ENCODE measurements at regions not wholly inside any gene's neighbourhood (a gene's known extent, or its start where the extent isn't known, plus 50 kb on each side); places are given as distances from the start of the nearest gene placed in this dataset.
A peak's percentile ranks its signal among the peaks of the same experiment; 100 is the strongest.

- no peaks in the 10 kb centered on the region for H3K36me3 ChIP-seq (ENCODE audit: control insufficient read depth in 5 of 5, insufficient read depth in 5 of 5, low read length in 5 of 5)
- no peak overlapping the region for H3K27ac ChIP-seq (ENCODE audit: low read depth, low read length)
- no peak overlapping the region for H3K4me3 ChIP-seq (ENCODE audit: low read depth in 1 of 5, low read length in 5 of 5)
- no peaks in the 10 kb centered on the region for H3K27me3 ChIP-seq (ENCODE audit: control insufficient read depth in 5 of 5, insufficient read depth in 4 of 5, low read length in 5 of 5)
- no peak overlapping the region for H3K9ac ChIP-seq (ENCODE audit: low read length in 5 of 5)
- H3K4me1 ChIP-seq (ENCODE audit: control insufficient read depth in 5 of 5, insufficient read depth in 5 of 5, low read length in 5 of 5) = peaks cover 2 to 47% (median 38%) of the 10 kb centered on the region in 5 donors
- no peaks in the 10 kb centered on the region for H3K9me3 ChIP-seq (ENCODE audit: control insufficient read depth in 5 of 5, low read length in 5 of 5)
These were observed 278.7 kb downstream of the EN1 start for GRCh38 chr2:118568700-118569099.

DNA sequence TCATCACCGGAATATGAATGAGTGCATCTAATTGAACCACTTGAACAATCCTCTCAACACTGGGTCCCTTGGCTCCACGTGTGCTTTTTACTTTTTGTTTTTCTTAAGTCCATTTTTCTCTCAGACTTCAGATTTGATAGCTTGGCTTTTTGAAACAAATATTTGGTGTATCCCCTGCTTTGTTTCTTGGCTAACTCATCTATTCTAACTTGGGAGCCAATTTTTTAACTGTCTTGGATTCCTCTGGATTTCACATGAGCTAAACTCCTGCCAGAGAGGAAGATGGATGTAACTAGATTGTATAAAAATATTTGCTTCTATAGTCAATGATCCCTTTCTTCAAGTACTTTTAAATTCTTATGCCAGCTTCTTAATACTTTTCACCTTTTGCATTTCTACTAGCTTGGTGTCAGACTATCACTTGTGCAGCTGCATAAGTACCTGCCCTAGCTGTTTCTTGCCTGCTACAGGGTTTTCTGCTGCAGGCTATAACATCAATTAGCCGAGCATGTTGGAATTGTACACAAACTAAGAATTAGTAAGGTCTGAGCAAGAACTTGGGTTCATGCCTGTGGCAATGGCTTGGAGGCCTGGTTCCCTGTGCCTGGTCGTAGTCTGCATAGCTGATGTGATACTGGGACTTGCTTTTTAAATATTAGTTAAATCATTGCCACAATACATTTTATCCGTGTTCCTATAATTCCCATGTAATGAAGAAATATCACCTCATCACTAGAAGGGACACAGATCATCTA, 281.5 kb downstream of the EN1 start:
- no peaks in the 10 kb centered on the region for H3K36me3 ChIP-seq (ENCODE audit: control insufficient read depth in 5 of 5, insufficient read depth in 5 of 5, low read length in 5 of 5)
- no peaks in the 10 kb centered on the region for H3K27me3 ChIP-seq (ENCODE audit: control insufficient read depth in 5 of 5, insufficient read depth in 4 of 5, low read length in 5 of 5)
- no peaks in the 10 kb centered on the region for H3K9me3 ChIP-seq (ENCODE audit: control insufficient read depth in 5 of 5, low read length in 5 of 5)
- no peak overlapping the region for H3K9ac ChIP-seq (ENCODE audit: low read length in 5 of 5)
- peaks cover 2 to 39% (median 29%) of the 10 kb centered on the region in 5 donors for H3K4me1 ChIP-seq (ENCODE audit: control insufficient read depth in 5 of 5, insufficient read depth in 5 of 5, low read length in 5 of 5)
- no peak overlapping the region for H3K4me3 ChIP-seq (ENCODE audit: low read depth in 1 of 5, low read length in 5 of 5)
- H3K27ac ChIP-seq (ENCODE audit: low read depth, low read length) = no peak overlapping the region

GRCh38 chr2:118565301-118565700, 282.1 kb downstream of the EN1 start:
- Histone ChIP-seq H3K36me3 (ENCODE audit: control insufficient read depth in 5 of 5, insufficient read depth in 5 of 5, low read length in 5 of 5) (no peaks in the 10 kb centered on the region), H3K27ac (ENCODE audit: low read depth, low read length) (no peak overlapping the region), H3K27me3 (ENCODE audit: control insufficient read depth in 5 of 5, insufficient read depth in 4 of 5, low read length in 5 of 5) (no peaks in the 10 kb centered on the region), H3K9ac (ENCODE audit: low read length in 5 of 5) (peak overlapping the region in 1 of 5 donors; percentile 20), H3K9me3 (ENCODE audit: control insufficient read depth in 5 of 5, low read length in 5 of 5) (no peaks in the 10 kb centered on the region), H3K4me3 (ENCODE audit: low read depth in 1 of 5, low read length in 5 of 5) (no peak overlapping the region), H3K4me1 (ENCODE audit: control insufficient read depth in 5 of 5, insufficient read depth in 5 of 5, low read length in 5 of 5) (peaks cover 2 to 32% (median 23%) of the 10 kb centered on the region in 5 donors)

DNA sequence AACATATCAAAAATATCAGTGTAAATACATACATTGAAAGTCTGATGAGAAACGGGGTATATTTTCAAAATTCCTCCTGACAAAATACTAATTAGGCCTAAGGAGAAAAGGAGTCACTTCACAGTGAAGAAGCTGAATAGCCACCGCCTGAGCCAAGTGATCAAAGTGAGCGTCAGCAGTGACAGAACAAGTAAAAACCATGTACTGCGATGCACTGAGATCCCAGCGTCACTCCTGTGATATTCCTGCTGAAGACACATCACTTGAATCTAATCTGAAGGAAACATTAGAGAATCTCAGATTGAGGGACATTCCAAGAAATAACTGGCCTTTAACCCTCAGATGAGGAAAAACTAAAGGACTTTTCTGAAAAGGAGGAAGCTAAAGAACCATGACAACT, 285.3 kb downstream of the EN1 start:
- H3K9me3 ChIP-seq (ENCODE audit: control insufficient read depth in 5 of 5, low read length in 5 of 5) = no peaks in the 10 kb centered on the region
- no peaks in the 10 kb centered on the region for H3K27me3 ChIP-seq (ENCODE audit: control insufficient read depth in 5 of 5, insufficient read depth in 4 of 5, low read length in 5 of 5)

GRCh38 chr2:118558846-118559245, 288.6 kb downstream of the EN1 start:
- Histone ChIP-seq H3K4me3 (ENCODE audit: low read depth in 1 of 5, low read length in 5 of 5) (no peak overlapping the region), H3K27me3 (ENCODE audit: control insufficient read depth in 5 of 5, insufficient read depth in 4 of 5, low read length in 5 of 5) (no peaks in the 10 kb centered on the region), H3K9me3 (ENCODE audit: control insufficient read depth in 5 of 5, low read length in 5 of 5) (no peaks in the 10 kb centered on the region), H3K4me1 (ENCODE audit: control insufficient read depth in 5 of 5, insufficient read depth in 5 of 5, low read length in 5 of 5) (no peaks in the 10 kb centered on the region), H3K36me3 (ENCODE audit: control insufficient read depth in 5 of 5, insufficient read depth in 5 of 5, low read length in 5 of 5) (no peaks in the 10 kb centered on the region), H3K27ac (ENCODE audit: low read depth, low read length) (no peak overlapping the region), H3K9ac (ENCODE audit: low read length in 5 of 5) (no peak overlapping the region)

More for the DNA sequence above, 285.3 kb downstream of the EN1 start:
- no peaks in the 10 kb centered on the region for H3K36me3 ChIP-seq (ENCODE audit: control insufficient read depth in 5 of 5, insufficient read depth in 5 of 5, low read length in 5 of 5)
- no peak overlapping the region for H3K4me3 ChIP-seq (ENCODE audit: low read depth in 1 of 5, low read length in 5 of 5)
- no peak overlapping the region for H3K9ac ChIP-seq (ENCODE audit: low read length in 5 of 5)
- H3K4me1 ChIP-seq (ENCODE audit: control insufficient read depth in 5 of 5, insufficient read depth in 5 of 5, low read length in 5 of 5) = peaks cover 2 to 16% (median 14%) of the 10 kb centered on the region in 5 donors
- no peak overlapping the region for H3K27ac ChIP-seq (ENCODE audit: low read depth, low read length)

DNA sequence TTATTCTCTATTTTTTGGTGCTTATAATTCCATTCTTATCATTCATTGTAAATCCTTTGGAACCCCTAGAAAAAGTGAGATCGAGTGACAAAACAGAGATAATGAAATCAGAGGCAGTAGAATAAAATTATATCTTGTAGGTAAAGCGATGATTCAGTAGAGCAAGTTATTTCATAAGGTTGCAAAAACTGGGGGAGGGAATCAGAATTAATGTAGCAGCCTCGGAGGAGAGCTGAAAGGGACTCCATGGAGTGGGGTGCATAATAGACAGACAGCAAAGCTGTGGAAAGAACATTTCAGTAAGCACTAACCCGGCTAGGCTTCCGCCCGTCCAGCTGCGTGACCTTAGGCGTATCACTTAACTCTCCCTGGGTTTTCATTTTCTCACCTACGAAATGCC, 289.7 kb downstream of the EN1 start:
- no peaks in the 10 kb centered on the region for H3K27me3 ChIP-seq (ENCODE audit: control insufficient read depth in 5 of 5, insufficient read depth in 4 of 5, low read length in 5 of 5)
- no peaks in the 10 kb centered on the region for H3K4me1 ChIP-seq (ENCODE audit: control insufficient read depth in 5 of 5, insufficient read depth in 5 of 5, low read length in 5 of 5)
- H3K36me3 ChIP-seq (ENCODE audit: control insufficient read depth in 5 of 5, insufficient read depth in 5 of 5, low read length in 5 of 5) = no peaks in the 10 kb centered on the region
- no peak overlapping the region for H3K27ac ChIP-seq (ENCODE audit: low read depth, low read length)
- no peak overlapping the region for H3K4me3 ChIP-seq (ENCODE audit: low read depth in 1 of 5, low read length in 5 of 5)
- H3K9ac ChIP-seq (ENCODE audit: low read length in 5 of 5) = no peak overlapping the region
- H3K9me3 ChIP-seq (ENCODE audit: control insufficient read depth in 5 of 5, low read length in 5 of 5) = no peaks in the 10 kb centered on the region

- no peaks in the 10 kb centered on the region for H3K9me3 ChIP-seq (ENCODE audit: control insufficient read depth in 5 of 5, low read length in 5 of 5)
- no peak overlapping the region for H3K27ac ChIP-seq (ENCODE audit: low read depth, low read length)
- no peaks in the 10 kb centered on the region for H3K27me3 ChIP-seq (ENCODE audit: control insufficient read depth in 5 of 5, insufficient read depth in 4 of 5, low read length in 5 of 5)
These were observed 290.4 kb downstream of the EN1 start for GRCh38 chr2:118557016-118557415.

GRCh38 chr2:118554616-118555015, 292.8 kb downstream of the EN1 start:
- H3K27ac ChIP-seq (ENCODE audit: low read depth, low read length) = no peak overlapping the region
- no peaks in the 10 kb centered on the region for H3K4me1 ChIP-seq (ENCODE audit: control insufficient read depth in 5 of 5, insufficient read depth in 5 of 5, low read length in 5 of 5)

More at GRCh38 chr2:118557016-118557415, 290.4 kb downstream of the EN1 start:
- H3K36me3 ChIP-seq (ENCODE audit: control insufficient read depth in 5 of 5, insufficient read depth in 5 of 5, low read length in 5 of 5) = no peaks in the 10 kb centered on the region
- no peak overlapping the region for H3K9ac ChIP-seq (ENCODE audit: low read length in 5 of 5)
- no peaks in the 10 kb centered on the region for H3K4me1 ChIP-seq (ENCODE audit: control insufficient read depth in 5 of 5, insufficient read depth in 5 of 5, low read length in 5 of 5)
- H3K4me3 ChIP-seq (ENCODE audit: low read depth in 1 of 5, low read length in 5 of 5) = no peak overlapping the region

DNA sequence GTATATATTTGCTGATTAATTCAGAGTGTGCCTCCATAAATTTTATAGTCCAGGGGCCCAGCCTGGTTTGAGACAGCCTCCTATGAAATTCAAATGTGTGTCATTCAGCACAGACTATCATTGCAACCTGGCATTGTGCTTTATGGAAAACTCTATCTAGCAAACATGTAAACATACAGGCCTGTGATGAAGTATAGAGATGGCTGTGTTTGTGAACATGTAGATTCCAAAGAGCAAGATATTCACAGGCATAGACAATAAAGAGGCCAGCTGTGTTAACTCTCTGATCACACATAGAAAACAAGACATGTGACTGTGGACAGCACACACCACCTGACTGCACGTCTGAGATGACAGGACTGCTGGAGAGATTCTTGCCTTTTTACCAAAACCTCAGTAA, 297.9 kb downstream of the EN1 start:
- no peaks in the 10 kb centered on the region for H3K4me1 ChIP-seq (ENCODE audit: control insufficient read depth in 5 of 5, insufficient read depth in 5 of 5, low read length in 5 of 5)
- no peaks in the 10 kb centered on the region for H3K36me3 ChIP-seq (ENCODE audit: control insufficient read depth in 5 of 5, insufficient read depth in 5 of 5, low read length in 5 of 5)
- H3K27ac ChIP-seq (ENCODE audit: low read depth, low read length) = no peak overlapping the region
- no peak overlapping the region for H3K9ac ChIP-seq (ENCODE audit: low read length in 5 of 5)
- no peak overlapping the region for H3K4me3 ChIP-seq (ENCODE audit: low read depth in 1 of 5, low read length in 5 of 5)
- H3K27me3 ChIP-seq (ENCODE audit: control insufficient read depth in 5 of 5, insufficient read depth in 4 of 5, low read length in 5 of 5) = peaks cover 0 to 3% (median 0%) of the 10 kb centered on the region in 5 donors
- no peaks in the 10 kb centered on the region for H3K9me3 ChIP-seq (ENCODE audit: control insufficient read depth in 5 of 5, low read length in 5 of 5)

More at GRCh38 chr2:118554616-118555015, 292.8 kb downstream of the EN1 start:
- H3K4me3 ChIP-seq (ENCODE audit: low read depth in 1 of 5, low read length in 5 of 5) = no peak overlapping the region
- no peak overlapping the region for H3K9ac ChIP-seq (ENCODE audit: low read length in 5 of 5)
- H3K36me3 ChIP-seq (ENCODE audit: control insufficient read depth in 5 of 5, insufficient read depth in 5 of 5, low read length in 5 of 5) = no peaks in the 10 kb centered on the region
- H3K9me3 ChIP-seq (ENCODE audit: control insufficient read depth in 5 of 5, low read length in 5 of 5) = no peaks in the 10 kb centered on the region
- H3K27me3 ChIP-seq (ENCODE audit: control insufficient read depth in 5 of 5, insufficient read depth in 4 of 5, low read length in 5 of 5) = no peaks in the 10 kb centered on the region

DNA sequence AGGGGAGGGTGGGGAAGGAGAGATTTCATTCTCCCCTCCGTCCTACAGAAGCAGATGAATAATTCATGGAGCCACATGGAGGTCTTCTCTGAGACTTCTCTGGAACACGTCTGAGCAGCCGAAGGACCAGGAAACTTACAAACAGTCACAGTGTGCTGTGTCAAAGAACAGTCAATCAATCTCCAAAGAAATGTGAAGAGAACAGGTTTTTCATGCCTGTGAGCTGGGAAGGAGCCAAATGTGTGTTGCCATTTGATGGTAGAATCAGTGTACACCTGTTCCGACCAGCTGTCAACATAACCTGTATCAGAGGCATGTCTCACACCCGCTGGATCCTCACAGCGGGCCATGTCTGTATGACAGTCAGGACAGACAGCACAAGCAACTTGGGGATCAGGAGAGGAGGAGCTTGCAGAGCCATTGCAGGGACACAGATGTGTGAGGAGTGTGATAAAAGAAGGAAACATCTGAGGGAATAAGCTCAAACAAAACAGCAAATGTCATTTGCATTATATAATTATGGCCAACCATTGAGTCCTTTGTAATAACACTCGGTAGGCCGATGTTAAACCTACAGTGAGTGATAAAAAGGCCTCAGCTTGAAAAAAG, 298.5 kb downstream of the EN1 start:
- no peak overlapping the region for H3K9ac ChIP-seq (ENCODE audit: low read length in 5 of 5)
- no peak overlapping the region for H3K27ac ChIP-seq (ENCODE audit: low read depth, low read length)
- no peak overlapping the region for H3K4me3 ChIP-seq (ENCODE audit: low read depth in 1 of 5, low read length in 5 of 5)
- H3K9me3 ChIP-seq (ENCODE audit: control insufficient read depth in 5 of 5, low read length in 5 of 5) = no peaks in the 10 kb centered on the region
- H3K4me1 ChIP-seq (ENCODE audit: control insufficient read depth in 5 of 5, insufficient read depth in 5 of 5, low read length in 5 of 5) = no peaks in the 10 kb centered on the region
- H3K27me3 ChIP-seq (ENCODE audit: control insufficient read depth in 5 of 5, insufficient read depth in 4 of 5, low read length in 5 of 5) = peaks cover 0 to 3% (median 0%) of the 10 kb centered on the region in 5 donors
- H3K36me3 ChIP-seq (ENCODE audit: control insufficient read depth in 5 of 5, insufficient read depth in 5 of 5, low read length in 5 of 5) = no peaks in the 10 kb centered on the region
